Skeletal muscle tissue (tissue), 3 donors: ENCODE measurements at regions not wholly inside any gene's neighbourhood (a gene's known extent, or its start where the extent isn't known, plus 50 kb on each side); places are given as distances from the start of the nearest gene placed in this dataset.

Experiments used
- H3K27ac ChIP-seq: one replicate; pipeline ENCODE4 v1.7.0; 2013; ENCODE audit warnings: mild to moderate bottlenecking, low read depth, low read length, inconsistent platforms
- H3K27me3 ChIP-seq, 3 donors: one replicate each; pipeline ENCODE4 v1.7.0; 2013; ENCODE audit warnings: low read length in 3 of 3; ENCODE audit not compliant: control insufficient read depth in 3 of 3, insufficient read depth in 3 of 3
- H3K36me3 ChIP-seq, 3 donors: one replicate each; pipeline ENCODE4 v1.7.0; 2013; ENCODE audit warnings: low read length in 3 of 3; ENCODE audit not compliant: control insufficient read depth in 3 of 3, insufficient read depth in 3 of 3
- H3K4me1 ChIP-seq, 3 donors: one replicate each; pipeline ENCODE4 v1.7.0; 2013; ENCODE audit warnings: low read length in 3 of 3, mild to moderate bottlenecking in 3 of 3; ENCODE audit not compliant: control insufficient read depth in 3 of 3, insufficient read depth in 3 of 3
- H3K4me3 ChIP-seq, 3 donors: one replicate each; pipeline ENCODE4 v1.7.0; 2013; ENCODE audit warnings: low read length in 3 of 3
- H3K9ac ChIP-seq, 3 donors: one replicate each; pipeline ENCODE4 v1.7.0; 2013; ENCODE audit warnings: low read length in 3 of 3, mild to moderate bottlenecking in 3 of 3, moderate library complexity in 2 of 3, low read depth in 1 of 3
- H3K9me3 ChIP-seq, 3 donors: one replicate each; pipeline ENCODE4 v1.7.0; 2013; ENCODE audit warnings: low read length in 3 of 3; ENCODE audit not compliant: control insufficient read depth in 3 of 3
- donor health status: Osteomylitis.

DNA sequence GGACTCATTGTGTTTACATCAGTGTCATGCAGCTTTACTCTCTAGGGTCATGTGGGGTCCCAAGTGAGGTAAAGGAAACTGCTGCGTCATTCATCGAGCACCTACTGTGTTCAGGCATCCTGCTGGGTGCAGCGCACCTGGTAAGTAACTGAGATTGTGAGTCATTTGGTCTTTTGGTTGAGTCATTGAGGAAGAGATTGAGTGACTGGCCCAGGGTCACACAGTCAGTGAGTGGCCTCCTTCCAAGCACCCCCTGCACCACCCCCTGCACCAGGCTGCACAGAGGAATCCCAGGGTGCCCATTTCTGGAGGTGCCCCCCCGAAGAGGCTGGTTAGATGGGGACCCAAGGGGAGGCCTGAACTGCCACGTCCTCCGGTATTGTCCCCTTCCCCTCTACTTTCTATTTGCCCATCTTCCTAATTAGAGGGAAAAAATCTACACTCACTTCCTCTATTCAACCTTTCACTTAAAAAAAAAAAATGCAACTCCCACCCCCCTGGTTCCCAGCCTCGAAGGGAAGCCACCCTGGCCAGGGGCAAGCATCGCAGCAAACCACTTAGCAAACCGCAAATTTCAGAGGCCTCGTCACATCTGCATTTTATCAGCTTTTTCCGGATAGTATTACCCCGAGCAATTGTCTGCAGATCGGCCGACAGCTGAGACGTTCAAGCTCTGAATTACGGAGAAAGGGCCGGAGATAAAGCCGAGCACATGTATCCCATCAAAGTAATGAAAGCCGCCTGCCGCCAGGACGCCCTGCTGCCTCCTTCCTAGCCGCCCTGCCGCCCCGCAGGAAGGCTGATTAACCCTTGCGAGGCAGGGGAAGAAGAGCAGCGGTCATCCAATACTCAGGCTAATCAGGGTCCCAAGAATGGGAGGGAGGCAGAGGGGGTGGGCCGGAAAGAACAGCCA lies 96.3 kb upstream of the MSX1 start:
- H3K9me3 ChIP-seq: peaks cover 0 to 2% (median 0%) of the 10 kb centered on the region in 3 donors
- H3K36me3 ChIP-seq: no peaks in the 10 kb centered on the region
- H3K4me1 ChIP-seq: no peaks in the 10 kb centered on the region
- H3K4me3 ChIP-seq: no peak overlapping the region
- peaks cover 0 to 7% (median 4%) of the 10 kb centered on the region in 3 donors for H3K27me3 ChIP-seq
- no peak overlapping the region for H3K9ac ChIP-seq
- H3K27ac ChIP-seq: no peak overlapping the region

DNA sequence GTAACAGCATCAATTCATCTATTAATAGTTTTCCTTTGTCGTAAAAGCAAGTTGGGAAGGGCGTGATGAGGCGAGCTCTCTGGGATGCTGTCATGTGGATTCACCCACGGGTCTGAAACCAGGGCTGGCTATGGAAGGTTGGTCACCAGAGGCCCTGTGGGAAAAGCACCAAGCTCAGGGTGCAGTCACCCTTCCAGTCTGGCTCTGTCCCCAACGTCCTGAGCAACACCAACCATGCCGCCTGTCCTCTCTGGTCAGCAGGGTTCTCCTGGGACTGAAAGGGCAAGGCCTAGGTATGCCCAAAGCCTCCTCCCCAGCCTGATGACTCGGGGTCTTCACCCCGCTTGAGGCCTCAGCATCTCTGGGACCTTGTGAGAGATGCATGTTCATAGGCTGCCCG lies 97.2 kb upstream of the MSX1 start:
- Histone ChIP-seq H3K36me3 (no peaks in the 10 kb centered on the region), H3K9me3 (peaks cover 0 to 2% (median 0%) of the 10 kb centered on the region in 3 donors), H3K4me1 (no peaks in the 10 kb centered on the region), H3K9ac (no peak overlapping the region), H3K27ac (no peak overlapping the region), H3K4me3 (no peak overlapping the region), H3K27me3 (peaks cover 0 to 7% (median 4%) of the 10 kb centered on the region in 3 donors)

DNA sequence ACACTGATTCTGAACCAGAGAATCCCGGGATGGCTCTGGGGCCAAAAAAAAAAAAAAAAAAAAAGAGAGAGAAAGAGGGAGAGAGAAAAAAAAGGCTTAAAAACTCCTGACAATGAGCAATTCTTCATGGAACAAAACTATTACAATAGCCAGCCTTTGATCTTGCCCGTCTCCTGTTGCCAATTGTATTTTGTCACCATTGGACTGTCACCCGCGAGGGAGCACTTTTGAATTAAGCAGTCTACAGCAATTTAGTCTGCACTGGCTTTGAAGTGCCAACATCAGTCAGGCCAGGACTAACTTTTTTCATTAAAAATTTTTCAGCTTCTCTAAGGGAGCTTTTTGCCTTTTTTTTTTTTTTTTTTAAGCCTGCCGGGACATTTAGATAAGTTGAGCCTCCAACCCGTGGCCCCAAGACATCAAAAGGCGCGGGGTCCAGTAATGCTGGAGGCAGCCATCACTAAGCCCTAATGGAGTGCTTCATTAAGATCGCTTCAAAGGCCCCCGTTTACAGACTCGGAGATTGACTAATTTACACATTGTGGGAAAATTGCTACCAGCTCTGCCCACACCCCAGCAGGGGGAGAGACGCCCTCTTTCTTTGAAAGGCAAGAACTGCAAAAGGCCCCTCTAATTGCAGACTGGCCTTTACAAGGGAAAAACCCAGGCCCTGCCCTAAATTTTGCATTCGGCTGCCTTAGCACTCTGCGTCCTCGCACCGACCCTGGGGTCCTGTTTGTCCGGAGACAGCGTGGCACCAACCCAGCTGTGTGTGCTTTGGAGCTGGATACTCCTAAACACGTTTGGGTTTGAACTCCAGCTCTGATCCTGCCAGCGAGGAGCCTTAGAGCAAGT lies 98.1 kb upstream of the MSX1 start:
- no peak overlapping the region for H3K27ac ChIP-seq
- peaks cover 0 to 2% (median 0%) of the 10 kb centered on the region in 3 donors for H3K9me3 ChIP-seq
- peaks cover 0 to 7% (median 4%) of the 10 kb centered on the region in 3 donors for H3K27me3 ChIP-seq
- H3K9ac ChIP-seq: no peak overlapping the region
- H3K4me1 ChIP-seq: no peaks in the 10 kb centered on the region
- H3K4me3 ChIP-seq: no peak overlapping the region
- no peaks in the 10 kb centered on the region for H3K36me3 ChIP-seq

DNA sequence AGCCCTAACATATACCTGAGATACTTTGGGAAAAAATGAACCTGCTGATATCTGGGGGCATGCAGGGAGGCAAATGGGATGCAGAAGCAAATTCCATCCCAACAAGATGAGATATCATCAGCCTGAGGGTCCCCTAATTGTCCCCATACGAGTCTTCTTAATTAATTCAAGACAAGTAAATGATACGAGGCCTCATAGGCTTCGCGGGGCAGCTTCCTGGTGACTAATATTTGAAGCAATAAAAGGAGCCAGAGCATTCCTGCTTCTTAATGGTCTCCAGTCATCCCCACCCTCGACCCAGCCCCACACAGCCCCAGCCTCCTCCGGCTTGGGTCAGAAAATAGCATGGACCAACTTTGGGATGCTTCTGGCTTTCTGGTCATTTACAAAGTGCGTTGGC lies 99.6 kb upstream of the MSX1 start:
- Histone ChIP-seq H3K4me3 (no peak overlapping the region), H3K27ac (no peak overlapping the region), H3K9me3 (peaks cover 0 to 2% (median 0%) of the 10 kb centered on the region in 3 donors)

DNA sequence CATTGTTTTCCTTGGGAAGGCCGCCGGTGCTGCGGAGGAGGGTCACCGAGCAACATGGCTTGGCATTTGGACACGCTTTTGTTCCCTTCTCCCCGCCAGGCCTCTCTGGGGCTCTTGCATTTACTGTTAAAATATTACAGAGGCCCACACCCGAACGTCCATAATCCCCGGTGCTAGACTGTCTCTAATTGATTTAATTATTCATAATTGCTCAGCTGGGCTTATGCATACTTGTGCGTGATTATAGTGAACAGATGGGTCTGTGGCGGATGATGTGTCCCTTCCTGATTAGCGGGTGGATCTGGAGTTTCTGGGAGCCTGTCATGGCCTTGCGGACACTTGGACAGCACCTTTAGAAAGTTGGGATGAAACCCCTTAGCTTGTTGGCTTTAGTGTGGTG lies 100.2 kb upstream of the MSX1 start:
- H3K27me3 ChIP-seq: peaks cover 3 to 11% (median 4%) of the 10 kb centered on the region in 3 donors
- H3K9me3 ChIP-seq: peaks cover 0 to 2% (median 0%) of the 10 kb centered on the region in 3 donors
- H3K4me1 ChIP-seq: no peaks in the 10 kb centered on the region
- H3K4me3 ChIP-seq: no peak overlapping the region
- no peak overlapping the region for H3K9ac ChIP-seq
- no peaks in the 10 kb centered on the region for H3K36me3 ChIP-seq
- H3K27ac ChIP-seq: no peak overlapping the region

More for the DNA sequence above, 99.6 kb upstream of the MSX1 start:
- Histone ChIP-seq H3K9ac (no peak overlapping the region), H3K36me3 (no peaks in the 10 kb centered on the region), H3K4me1 (no peaks in the 10 kb centered on the region), H3K27me3 (peaks cover 3 to 11% (median 4%) of the 10 kb centered on the region in 3 donors)

DNA sequence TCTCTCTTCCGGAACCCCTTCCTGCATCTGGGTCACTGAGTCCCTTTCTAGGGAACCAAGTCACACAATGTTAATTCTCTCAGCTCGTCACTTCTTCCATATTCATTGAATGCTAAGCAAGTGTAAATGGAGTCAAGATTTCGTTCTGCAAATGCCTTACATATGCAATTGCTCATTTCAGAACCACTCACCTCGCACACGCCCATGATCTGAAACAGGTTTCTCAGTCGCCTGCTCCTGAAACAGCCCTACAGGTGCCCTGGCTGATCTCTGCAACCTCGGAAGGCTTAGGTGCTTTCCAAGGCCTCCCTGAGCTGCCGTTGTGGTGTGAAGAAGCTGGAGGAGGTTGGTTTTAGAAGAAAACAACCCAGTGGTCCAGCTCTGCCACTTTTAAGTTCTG lies 100.8 kb upstream of the MSX1 start:
- Histone ChIP-seq H3K9me3 (peaks cover 0 to 2% (median 0%) of the 10 kb centered on the region in 3 donors), H3K36me3 (no peaks in the 10 kb centered on the region), H3K4me3 (no peak overlapping the region), H3K27me3 (peaks cover under 1 to 10% (median 3%) of the 10 kb centered on the region in 3 donors), H3K4me1 (no peaks in the 10 kb centered on the region), H3K27ac (no peak overlapping the region), H3K9ac (no peak overlapping the region)

DNA sequence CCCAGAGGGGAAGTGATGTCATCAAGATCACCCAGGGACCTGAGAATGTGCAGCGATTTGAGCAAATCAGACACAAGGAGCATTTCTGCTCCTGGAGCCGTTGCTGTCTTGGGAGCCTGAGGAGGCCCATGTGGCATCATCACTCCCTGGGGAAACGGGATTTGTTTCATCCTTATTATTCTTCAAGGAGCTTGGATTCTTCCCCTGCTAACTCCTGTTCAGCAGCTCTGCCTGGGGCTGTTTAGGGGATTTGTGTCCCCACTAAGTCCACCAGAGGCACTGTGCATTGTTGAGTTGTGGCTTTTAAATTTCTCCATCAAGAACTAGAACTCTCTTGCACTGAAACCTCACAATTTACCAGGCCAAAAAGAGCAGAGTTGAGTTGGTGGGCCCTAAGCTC lies 104.2 kb upstream of the MSX1 start:
- peaks cover 0 to 31% (median 8%) of the 10 kb centered on the region in 3 donors for H3K27me3 ChIP-seq
- no peak overlapping the region for H3K27ac ChIP-seq
- no peaks in the 10 kb centered on the region for H3K4me1 ChIP-seq

DNA sequence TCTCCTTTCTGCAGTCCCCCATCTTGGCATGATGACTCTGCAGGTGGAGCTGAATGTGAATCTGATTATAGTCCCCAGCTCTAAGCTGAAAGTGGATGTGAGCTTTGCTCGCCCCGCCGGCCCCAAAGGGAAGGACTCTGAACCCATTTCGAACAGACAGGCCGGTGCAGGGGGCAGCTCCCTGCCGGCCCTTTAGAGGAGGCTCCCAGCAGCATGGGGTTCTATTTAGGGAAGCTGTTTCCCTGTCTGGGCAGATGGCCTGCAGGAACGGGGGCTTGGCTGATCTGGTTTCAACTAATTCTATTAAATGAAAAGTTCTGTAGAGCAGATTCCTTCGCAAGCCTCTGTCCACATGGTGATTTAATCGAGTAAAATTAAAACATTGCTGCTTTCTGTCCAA lies 104.8 kb upstream of the MSX1 start:
- H3K9ac ChIP-seq: no peak overlapping the region
- no peaks in the 10 kb centered on the region for H3K4me1 ChIP-seq
- peaks cover 0 to 34% (median 8%) of the 10 kb centered on the region in 3 donors for H3K27me3 ChIP-seq
- H3K9me3 ChIP-seq: no peaks in the 10 kb centered on the region
- no peaks in the 10 kb centered on the region for H3K36me3 ChIP-seq
- H3K4me3 ChIP-seq: no peak overlapping the region
- no peak overlapping the region for H3K27ac ChIP-seq

More for the DNA sequence above, 104.2 kb upstream of the MSX1 start:
- H3K9ac ChIP-seq: no peak overlapping the region
- H3K36me3 ChIP-seq: no peaks in the 10 kb centered on the region
- H3K4me3 ChIP-seq: no peak overlapping the region
- no peaks in the 10 kb centered on the region for H3K9me3 ChIP-seq

DNA sequence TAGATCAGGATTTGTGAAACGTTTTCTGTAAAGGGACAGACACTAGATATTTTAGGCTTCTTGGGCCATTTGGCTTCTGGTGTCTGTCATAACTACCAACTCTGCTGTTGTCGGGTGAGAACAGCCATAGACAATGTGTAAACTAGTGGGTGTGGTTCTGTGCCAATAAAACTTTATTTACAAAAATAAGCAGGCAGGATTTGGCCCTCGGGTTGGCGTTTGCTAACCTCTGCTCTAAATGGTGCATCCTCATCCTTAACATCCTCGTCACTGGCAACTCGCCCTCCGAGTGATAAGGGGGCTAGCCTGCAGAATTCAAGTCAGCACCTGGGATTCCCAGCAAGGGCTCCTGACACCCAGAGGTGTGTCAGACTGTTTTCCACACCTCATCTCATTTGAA lies 105.8 kb upstream of the MSX1 start:
- H3K9me3 ChIP-seq: no peaks in the 10 kb centered on the region
- H3K4me3 ChIP-seq: no peak overlapping the region
- no peaks in the 10 kb centered on the region for H3K4me1 ChIP-seq
- no peaks in the 10 kb centered on the region for H3K36me3 ChIP-seq
- H3K9ac ChIP-seq: no peak overlapping the region
- H3K27me3 ChIP-seq: peaks cover 0 to 37% (median 8%) of the 10 kb centered on the region in 3 donors
- H3K27ac ChIP-seq: no peak overlapping the region
